NB4 (cell line): ENCODE measurements at regions not wholly inside any gene's neighbourhood (a gene's known extent, or its start where the extent isn't known, plus 50 kb on each side); places are given as distances from the start of the nearest gene placed in this dataset.

ENCODE experiments used
- DNase-seq: peaks from one replicate; pipeline ENCODE4 v3.0.0; 2010; ENCODE audit warnings: low read depth
- H3K4me3 ChIP-seq: one replicate; pipeline ENCODE4 v1.5.1; 2011; ENCODE audit warnings: mild to moderate bottlenecking, low read depth, low read length, moderate library complexity
- MAX ChIP-seq: IDR thresholded peaks from 2 replicates; pipeline ENCODE4 v1.6.1; 2011; ENCODE audit warnings: low read depth, low read length
- MYC ChIP-seq: IDR thresholded peaks from 2 replicates; pipeline ENCODE4 v1.6.1; 2011; ENCODE audit warnings: low read depth, low read length
- POLR2A ChIP-seq: IDR thresholded peaks from 2 replicates; pipeline ENCODE4 v1.6.1; 2011; ENCODE audit warnings: mild to moderate bottlenecking; ENCODE audit not compliant: insufficient read length; ENCODE audit errors: extremely low read depth
- TF ChIP-seq, protein P1 (sequence below): IDR thresholded peaks from one replicate; pipeline ENCODE4 v1.5.1; 2012; ENCODE audit warnings: low read depth, low read length

- TF ChIP-seq MAX (no peak), POLR2A (no peak), MYC (no peak)
- TF ChIP-seq, protein P1, sequence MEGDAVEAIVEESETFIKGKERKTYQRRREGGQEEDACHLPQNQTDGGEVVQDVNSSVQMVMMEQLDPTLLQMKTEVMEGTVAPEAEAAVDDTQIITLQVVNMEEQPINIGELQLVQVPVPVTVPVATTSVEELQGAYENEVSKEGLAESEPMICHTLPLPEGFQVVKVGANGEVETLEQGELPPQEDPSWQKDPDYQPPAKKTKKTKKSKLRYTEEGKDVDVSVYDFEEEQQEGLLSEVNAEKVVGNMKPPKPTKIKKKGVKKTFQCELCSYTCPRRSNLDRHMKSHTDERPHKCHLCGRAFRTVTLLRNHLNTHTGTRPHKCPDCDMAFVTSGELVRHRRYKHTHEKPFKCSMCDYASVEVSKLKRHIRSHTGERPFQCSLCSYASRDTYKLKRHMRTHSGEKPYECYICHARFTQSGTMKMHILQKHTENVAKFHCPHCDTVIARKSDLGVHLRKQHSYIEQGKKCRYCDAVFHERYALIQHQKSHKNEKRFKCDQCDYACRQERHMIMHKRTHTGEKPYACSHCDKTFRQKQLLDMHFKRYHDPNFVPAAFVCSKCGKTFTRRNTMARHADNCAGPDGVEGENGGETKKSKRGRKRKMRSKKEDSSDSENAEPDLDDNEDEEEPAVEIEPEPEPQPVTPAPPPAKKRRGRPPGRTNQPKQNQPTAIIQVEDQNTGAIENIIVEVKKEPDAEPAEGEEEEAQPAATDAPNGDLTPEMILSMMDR: no peak
- DNase-seq: no peak
- no peak overlapping the region for H3K4me3 ChIP-seq
Observed at GRCh38 chr18:75683426-75683825, 255.9 kb upstream of the SMIM21 start.

- no peak for DNase-seq
- TF ChIP-seq MYC: no peak
- no peak for TF ChIP-seq MAX
- TF ChIP-seq POLR2A: no peak
- TF ChIP-seq, protein P1: no peak
- no peak overlapping the region for H3K4me3 ChIP-seq
Observed at GRCh38 chr18:75681538-75682115, 254.1 kb upstream of the SMIM21 start.

- DNase-seq: no peak
- H3K4me3 ChIP-seq: no peak overlapping the region
- TF ChIP-seq, protein P1: no peak
- TF ChIP-seq POLR2A: no peak
Observed at GRCh38 chr18:75679331-75679730, 251.8 kb upstream of the SMIM21 start.

GRCh38 chr18:75678627-75679026 is 251.1 kb upstream of the SMIM21 start:
- TF ChIP-seq MYC (no peak), MAX (no peak), POLR2A (no peak)
- TF ChIP-seq, protein P1: no peak
- DNase-seq: no peak
- no peak overlapping the region for H3K4me3 ChIP-seq

DNA sequence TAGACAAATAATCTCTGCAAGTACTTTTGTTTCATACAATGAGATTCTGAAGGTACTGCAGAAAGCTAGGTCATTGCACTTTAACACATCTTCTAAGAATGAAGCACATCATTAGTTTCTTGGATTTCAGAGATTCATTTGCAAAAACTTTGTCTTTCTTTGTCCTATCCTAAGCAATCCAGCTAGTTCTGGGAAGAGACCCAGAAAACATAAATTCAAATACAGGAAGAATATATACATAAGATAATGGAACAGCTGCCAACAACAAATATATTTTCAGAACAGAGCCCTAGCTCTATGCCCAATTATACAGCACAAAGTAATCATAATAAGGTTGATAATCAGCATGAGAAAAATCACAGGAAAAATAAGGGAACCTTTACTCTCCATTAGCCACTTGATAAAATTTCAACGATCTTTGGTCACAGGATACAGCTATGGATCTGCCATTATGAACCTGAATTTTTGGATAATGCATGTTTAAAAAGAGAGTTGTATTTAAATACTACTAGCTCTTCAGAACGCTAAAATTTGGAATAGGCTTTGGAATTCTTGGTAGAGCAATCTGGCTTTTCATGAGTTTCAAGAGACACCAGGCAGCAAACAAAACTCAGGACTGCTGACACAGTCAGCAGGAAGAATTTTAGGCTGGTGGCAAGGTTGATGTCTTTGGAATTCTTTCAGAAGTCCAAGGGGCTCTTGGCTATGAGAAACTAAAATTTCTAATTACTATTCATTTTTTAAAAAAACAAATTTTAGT is 250.4 kb upstream of the SMIM21 start:
- no peak overlapping the region for H3K4me3 ChIP-seq
- TF ChIP-seq MAX (no peak), MYC (no peak), POLR2A (no peak)
- TF ChIP-seq, protein P1: no peak
- DNase-seq: no peak
